ENCODE measurements at regions not wholly inside any gene's neighbourhood (a gene's known extent, or its start where the extent isn't known, plus 50 kb on each side); places are given as distances from the start of the nearest gene placed in this dataset.

DNA sequence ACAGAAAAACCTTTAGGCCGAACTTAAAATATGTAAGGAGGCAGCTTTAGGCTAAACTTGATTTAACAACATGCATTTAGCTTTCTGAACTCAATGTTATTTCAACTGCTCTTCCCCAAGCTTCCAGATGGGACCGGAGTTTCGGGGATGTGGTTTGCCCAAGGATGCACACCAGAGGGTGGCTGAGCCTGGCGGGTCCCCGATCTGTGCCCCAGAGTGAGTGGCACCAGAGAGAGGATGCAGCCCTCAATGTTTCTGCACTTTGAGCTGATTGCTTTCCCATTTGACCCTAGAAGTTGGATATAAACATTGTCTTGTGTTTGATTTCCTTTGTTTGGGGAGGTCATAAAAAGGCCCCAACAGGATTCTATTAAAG is 348.0 kb upstream of the TNRC6C start:
- DNase-seq (ENCODE audit: insufficient read length, low spot score) (no peak), FAIRE-seq (no peak)
- TF ChIP-seq SPI1 (IDR thresholded peaks at IDR 0.05; ENCODE audit: low read depth, low read length): no peak
- TF ChIP-seq POLR2A (IDR thresholded peaks at IDR 0.05; ENCODE audit: low read depth, low read length): no peak
- no peak for TF ChIP-seq POU2F2 (IDR thresholded peaks at IDR 0.05; ENCODE audit: low read depth, low read length)
- TF ChIP-seq TAF1 (IDR thresholded peaks at IDR 0.05; ENCODE audit: low read depth, low read length): no peak
- no peak for TF ChIP-seq POLR2AphosphoS5 (IDR thresholded peaks at IDR 0.05; ENCODE audit: low read depth, low read length)
- no peak for TF ChIP-seq PAX5 (IDR thresholded peaks at IDR 0.05; ENCODE audit: insufficient read depth, low read length, severe bottlenecking)

DNA sequence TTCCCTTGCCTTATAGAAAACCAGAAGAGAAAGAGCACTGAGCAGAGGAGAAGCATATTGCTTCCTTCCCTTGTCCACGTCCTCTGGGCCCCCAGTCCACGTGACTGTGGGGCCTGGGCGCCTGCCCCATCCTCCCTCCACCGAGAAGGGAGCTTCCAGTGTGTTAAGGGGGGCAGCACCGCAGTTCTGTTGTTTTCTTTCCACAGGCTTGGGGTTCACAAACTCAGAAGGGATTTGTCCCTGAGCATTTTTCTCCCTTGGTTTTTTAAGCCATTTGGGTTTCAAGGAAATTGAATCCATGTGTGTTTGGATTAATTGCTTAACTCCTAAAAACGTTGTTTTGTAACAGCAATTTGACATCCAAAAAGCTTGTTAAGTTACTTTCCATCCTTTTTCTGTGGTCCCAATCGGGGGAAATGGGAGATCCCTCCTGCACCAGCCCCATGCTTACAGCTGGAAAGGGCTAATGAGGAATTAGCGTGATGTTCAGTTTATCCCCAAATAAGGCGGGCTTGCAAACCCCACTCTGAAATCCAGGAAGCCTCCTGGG is 347.5 kb upstream of the TNRC6C start:
- DNase-seq (ENCODE audit: insufficient read length, low spot score): no peak
- FAIRE-seq: no peak
- TF ChIP-seq SPI1 (IDR thresholded peaks at IDR 0.05; ENCODE audit: low read depth, low read length) (no peak), TAF1 (IDR thresholded peaks at IDR 0.05; ENCODE audit: low read depth, low read length) (no peak), PAX5 (IDR thresholded peaks at IDR 0.05; ENCODE audit: insufficient read depth, low read length, severe bottlenecking) (no peak)

DNA sequence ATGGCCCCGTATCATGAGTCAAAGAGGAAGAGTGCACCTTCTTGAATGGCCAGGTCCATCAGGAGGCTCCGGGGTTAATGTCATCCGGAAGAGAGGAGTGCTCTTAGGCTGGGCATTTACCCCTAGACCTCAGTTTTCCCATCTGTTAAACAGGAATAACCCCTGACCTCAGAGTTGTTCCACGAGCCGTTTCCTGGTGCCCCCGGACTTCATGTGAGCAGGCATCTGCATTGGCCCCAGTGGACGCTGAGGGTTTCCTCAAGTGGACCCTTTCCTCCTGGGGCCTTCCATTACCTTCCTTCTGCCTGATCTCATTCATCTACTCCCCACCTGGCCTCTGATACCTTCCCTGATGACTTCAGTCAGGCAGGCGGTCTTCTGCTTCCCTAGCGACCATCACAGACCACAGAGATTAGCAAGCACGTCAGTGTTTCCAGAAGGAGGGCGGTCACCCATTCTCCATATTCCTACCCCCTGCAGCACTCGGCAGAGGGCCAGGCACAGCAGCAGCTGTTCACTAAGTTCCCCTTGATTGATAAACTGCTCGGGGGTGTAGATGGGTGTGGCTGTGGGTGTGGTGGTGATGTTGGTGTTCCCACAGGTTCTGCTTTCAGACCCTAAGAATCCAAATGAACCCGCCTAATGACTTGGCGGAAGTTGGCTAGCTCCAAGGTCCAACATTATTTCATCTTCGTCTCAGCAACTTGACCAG is 346.6 kb upstream of the TNRC6C start:
- no peak for FAIRE-seq
- TF ChIP-seq POLR2A (IDR thresholded peaks at IDR 0.05; ENCODE audit: low read depth, low read length) (no peak), POU2F2 (IDR thresholded peaks at IDR 0.05; ENCODE audit: low read depth, low read length) (no peak), PAX5 (IDR thresholded peaks at IDR 0.05; ENCODE audit: insufficient read depth, low read length, severe bottlenecking) (no peak), POLR2AphosphoS5 (IDR thresholded peaks at IDR 0.05; ENCODE audit: low read depth, low read length) (no peak), SPI1 (IDR thresholded peaks at IDR 0.05; ENCODE audit: low read depth, low read length) (no peak), TAF1 (IDR thresholded peaks at IDR 0.05; ENCODE audit: low read depth, low read length) (no peak)
- no peak for DNase-seq (ENCODE audit: insufficient read length, low spot score)

DNA sequence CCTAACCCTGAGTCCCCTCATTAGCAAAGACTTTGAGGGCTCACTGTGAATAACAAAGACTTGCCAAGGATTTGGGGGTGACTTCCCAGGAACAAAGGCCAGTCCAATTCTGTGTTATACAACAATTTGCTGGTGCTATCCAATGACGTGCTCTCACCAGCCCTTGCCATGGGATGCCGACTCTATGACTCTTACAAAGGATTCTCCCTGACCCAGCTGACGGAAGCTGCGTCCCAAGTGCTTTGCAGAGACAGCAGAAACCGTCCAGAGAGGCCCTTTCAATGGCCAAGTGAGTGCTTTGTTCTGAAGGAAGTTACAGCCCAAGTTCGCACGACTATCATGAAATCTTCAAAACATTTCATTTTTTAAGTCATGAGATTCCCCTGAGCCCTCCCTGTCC is 345.3 kb upstream of the TNRC6C start:
- TF ChIP-seq POU2F2 (IDR thresholded peaks at IDR 0.05; ENCODE audit: low read depth, low read length): no peak
- TF ChIP-seq POLR2AphosphoS5 (IDR thresholded peaks at IDR 0.05; ENCODE audit: low read depth, low read length): no peak
- TF ChIP-seq TAF1 (IDR thresholded peaks at IDR 0.05; ENCODE audit: low read depth, low read length): no peak
- no peak for TF ChIP-seq POLR2A (IDR thresholded peaks at IDR 0.05; ENCODE audit: low read depth, low read length)
- no peak for FAIRE-seq
- no peak for DNase-seq (ENCODE audit: insufficient read length, low spot score)

DNA sequence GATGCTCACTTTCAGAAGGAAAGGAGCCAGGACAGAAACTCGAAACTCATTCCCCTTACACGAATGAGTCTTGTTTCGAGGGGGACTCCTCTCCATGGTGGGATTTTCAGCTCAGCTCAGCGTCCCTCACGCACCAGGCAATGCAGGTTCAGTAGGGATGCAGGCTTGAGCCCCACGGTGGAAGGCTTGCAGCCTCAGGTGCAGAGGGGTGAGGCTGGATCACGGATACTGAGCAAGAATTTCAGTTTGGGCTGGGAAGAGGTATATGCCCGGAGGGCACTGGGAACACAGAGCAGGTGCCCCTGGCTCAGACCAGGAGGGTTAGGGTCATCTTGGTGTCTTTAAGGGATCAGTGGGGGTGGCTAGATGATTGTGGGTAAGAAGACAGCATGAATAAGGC is 344.9 kb upstream of the TNRC6C start:
- FAIRE-seq (no peak), DNase-seq (ENCODE audit: insufficient read length, low spot score) (no peak)
- TF ChIP-seq SPI1 (IDR thresholded peaks at IDR 0.05; ENCODE audit: low read depth, low read length) (no peak), POLR2AphosphoS5 (IDR thresholded peaks at IDR 0.05; ENCODE audit: low read depth, low read length) (no peak), TAF1 (IDR thresholded peaks at IDR 0.05; ENCODE audit: low read depth, low read length) (no peak), PAX5 (IDR thresholded peaks at IDR 0.05; ENCODE audit: insufficient read depth, low read length, severe bottlenecking) (no peak), POU2F2 (IDR thresholded peaks at IDR 0.05; ENCODE audit: low read depth, low read length) (no peak), POLR2A (IDR thresholded peaks at IDR 0.05; ENCODE audit: low read depth, low read length) (no peak)

DNA sequence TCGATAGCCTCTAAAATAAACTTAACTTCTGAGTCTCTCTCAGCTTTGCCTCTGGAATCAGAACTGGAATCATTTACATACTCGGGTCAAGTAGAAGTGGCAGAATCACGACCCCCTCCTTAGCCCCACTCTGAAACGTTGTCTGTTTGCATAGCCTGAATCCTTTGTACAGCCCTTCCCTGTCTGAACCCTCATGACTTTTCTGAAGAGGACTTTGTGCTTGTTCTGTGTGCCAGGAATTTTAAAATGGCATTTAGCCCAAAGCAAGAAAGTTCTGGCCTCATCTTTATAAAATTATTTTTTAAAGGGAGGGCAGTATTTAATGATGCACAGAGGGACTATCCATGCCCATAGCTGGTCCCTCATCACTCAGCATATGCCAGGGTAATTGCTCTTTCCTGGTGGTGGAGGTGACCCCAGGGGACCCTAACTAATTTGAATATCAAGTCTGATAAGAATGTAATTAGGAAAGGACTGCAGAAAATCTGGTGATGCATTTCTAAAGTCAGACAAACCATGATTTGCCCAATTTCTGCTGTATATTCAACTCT is 342.7 kb upstream of the TNRC6C start:
- DNase-seq (ENCODE audit: insufficient read length, low spot score): no peak
- FAIRE-seq: no peak
- TF ChIP-seq PAX5 (IDR thresholded peaks at IDR 0.05; ENCODE audit: insufficient read depth, low read length, severe bottlenecking) (no peak), SPI1 (IDR thresholded peaks at IDR 0.05; ENCODE audit: low read depth, low read length) (no peak), TAF1 (IDR thresholded peaks at IDR 0.05; ENCODE audit: low read depth, low read length) (no peak), POLR2AphosphoS5 (IDR thresholded peaks at IDR 0.05; ENCODE audit: low read depth, low read length) (no peak), POLR2A (IDR thresholded peaks at IDR 0.05; ENCODE audit: low read depth, low read length) (no peak), POU2F2 (IDR thresholded peaks at IDR 0.05; ENCODE audit: low read depth, low read length) (no peak)

DNA sequence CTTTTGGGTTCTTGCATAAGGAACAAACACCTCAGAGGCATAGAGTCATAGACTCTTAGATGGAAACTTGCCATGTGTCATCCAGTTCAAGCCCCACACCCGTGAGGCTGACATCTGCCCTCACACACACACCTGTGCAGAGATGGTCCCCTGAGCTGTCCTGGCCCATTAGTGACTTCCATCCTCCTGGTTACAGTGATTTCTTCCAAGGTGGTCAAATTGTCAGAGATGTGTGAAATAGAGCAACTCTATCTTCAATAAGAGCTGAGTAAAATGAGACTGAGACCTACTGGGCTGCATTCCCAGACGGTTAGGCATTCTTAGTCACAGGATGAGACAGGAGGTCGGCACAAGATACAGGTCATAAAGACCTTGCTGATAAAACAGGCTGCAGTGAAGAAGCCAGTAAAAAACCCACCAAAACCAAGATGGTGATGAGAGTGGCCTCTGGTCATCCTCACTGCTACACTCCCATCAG is 342.2 kb upstream of the TNRC6C start:
- no peak for TF ChIP-seq POLR2AphosphoS5 (IDR thresholded peaks at IDR 0.05; ENCODE audit: low read depth, low read length)
- TF ChIP-seq TAF1 (IDR thresholded peaks at IDR 0.05; ENCODE audit: low read depth, low read length): no peak
- TF ChIP-seq POU2F2 (IDR thresholded peaks at IDR 0.05; ENCODE audit: low read depth, low read length): no peak
- no peak for TF ChIP-seq PAX5 (IDR thresholded peaks at IDR 0.05; ENCODE audit: insufficient read depth, low read length, severe bottlenecking)
- TF ChIP-seq POLR2A (IDR thresholded peaks at IDR 0.05; ENCODE audit: low read depth, low read length): no peak
- no peak for TF ChIP-seq SPI1 (IDR thresholded peaks at IDR 0.05; ENCODE audit: low read depth, low read length)
- FAIRE-seq: no peak

DNA sequence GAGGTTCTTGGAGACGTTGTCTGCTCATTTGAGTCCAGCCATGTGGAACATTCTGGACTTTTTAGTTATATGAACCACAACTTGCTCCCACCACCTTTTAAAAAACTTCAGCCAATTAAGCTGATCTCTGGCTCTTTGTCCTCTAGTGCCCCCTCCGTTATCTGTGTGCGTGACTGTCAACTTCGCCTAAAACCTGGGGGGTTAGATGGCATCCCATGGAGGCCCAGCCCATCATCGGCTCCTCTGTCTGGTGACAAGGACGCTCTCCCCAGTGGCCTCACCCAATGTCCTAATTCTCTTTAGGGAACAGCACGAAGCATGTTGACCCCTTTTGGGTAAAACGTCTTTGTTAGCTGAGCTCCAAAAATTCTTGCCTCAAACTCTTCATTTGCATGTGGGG is 341.0 kb upstream of the TNRC6C start:
- no peak for TF ChIP-seq POLR2AphosphoS5 (IDR thresholded peaks at IDR 0.05; ENCODE audit: low read depth, low read length)
- TF ChIP-seq TAF1 (IDR thresholded peaks at IDR 0.05; ENCODE audit: low read depth, low read length): no peak
- TF ChIP-seq POU2F2 (IDR thresholded peaks at IDR 0.05; ENCODE audit: low read depth, low read length): no peak
- no peak for TF ChIP-seq POLR2A (IDR thresholded peaks at IDR 0.05; ENCODE audit: low read depth, low read length)
- no peak for TF ChIP-seq SPI1 (IDR thresholded peaks at IDR 0.05; ENCODE audit: low read depth, low read length)
- no peak for TF ChIP-seq PAX5 (IDR thresholded peaks at IDR 0.05; ENCODE audit: insufficient read depth, low read length, severe bottlenecking)
- FAIRE-seq (no peak), DNase-seq (ENCODE audit: insufficient read length, low spot score) (no peak)

More for the DNA sequence above, 342.2 kb upstream of the TNRC6C start:
- DNase-seq (ENCODE audit: insufficient read length, low spot score): no peak

DNA sequence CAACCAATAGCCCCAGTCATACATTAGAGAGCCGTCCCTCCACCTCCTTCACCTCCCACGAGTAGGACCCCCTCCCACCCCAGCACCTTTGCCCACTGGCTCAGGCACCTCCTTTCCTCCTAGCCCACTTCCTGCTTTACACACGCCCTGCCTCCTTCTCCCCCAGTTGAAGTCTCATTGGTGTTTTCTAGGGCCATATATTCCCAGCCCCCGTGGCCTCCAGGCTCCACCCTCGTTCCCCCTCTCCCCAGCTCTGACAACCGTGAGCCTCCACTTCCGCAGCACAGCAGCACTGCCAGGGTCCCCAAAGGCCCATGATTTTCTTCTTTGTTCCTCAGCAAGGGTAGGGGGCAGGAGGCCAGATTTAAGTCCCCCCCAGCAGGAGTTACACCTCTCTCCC is 340.3 kb upstream of the TNRC6C start:
- no peak for DNase-seq (ENCODE audit: insufficient read length, low spot score)
- no peak for TF ChIP-seq POLR2A (IDR thresholded peaks at IDR 0.05; ENCODE audit: low read depth, low read length)
- FAIRE-seq: no peak

DNA sequence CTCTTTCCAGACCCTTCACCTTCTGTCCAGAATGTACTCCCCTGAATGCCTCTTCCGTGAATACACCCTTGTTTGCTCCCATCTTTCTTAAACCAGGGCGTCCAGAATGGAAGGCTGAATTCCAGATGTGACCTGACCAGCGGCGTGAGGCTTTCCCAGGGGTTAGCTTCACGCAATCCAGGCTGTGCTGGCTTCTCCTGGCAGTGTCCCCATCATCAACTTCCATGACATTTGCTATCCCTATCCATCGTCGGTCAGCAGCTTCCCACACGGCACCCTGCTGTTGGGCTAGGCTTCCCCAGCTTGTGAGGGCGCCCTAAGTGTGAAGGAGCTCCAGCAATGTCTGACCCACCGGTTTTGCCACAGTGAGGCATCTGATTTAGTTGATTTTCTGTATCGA is 339.8 kb upstream of the TNRC6C start:
- TF ChIP-seq POU2F2 (IDR thresholded peaks at IDR 0.05; ENCODE audit: low read depth, low read length): no peak
- no peak for TF ChIP-seq PAX5 (IDR thresholded peaks at IDR 0.05; ENCODE audit: insufficient read depth, low read length, severe bottlenecking)
- TF ChIP-seq POLR2AphosphoS5 (IDR thresholded peaks at IDR 0.05; ENCODE audit: low read depth, low read length): no peak
- TF ChIP-seq POLR2A (IDR thresholded peaks at IDR 0.05; ENCODE audit: low read depth, low read length): no peak
- no peak for TF ChIP-seq TAF1 (IDR thresholded peaks at IDR 0.05; ENCODE audit: low read depth, low read length)
- no peak for TF ChIP-seq SPI1 (IDR thresholded peaks at IDR 0.05; ENCODE audit: low read depth, low read length)
- DNase-seq (ENCODE audit: insufficient read length, low spot score) (no peak), FAIRE-seq (no peak)
